Kidney (tissue), 13 donors: ENCODE measurements at regions not wholly inside any gene's neighbourhood (a gene's known extent, or its start where the extent isn't known, plus 50 kb on each side); places are given as distances from the start of the nearest gene placed in this dataset.

ENCODE experiments used
- DNase-seq, 5 donors: peaks; one replicate each; pipeline ENCODE4 v3.0.0-alpha.2; 2013 to 2020
- FAIRE-seq: peaks from 2 replicates; lab custom pipeline; 2012; peaks lifted over from hg19 to GRCh38; lab: Jason Lieb, UNC
- H3K27ac ChIP-seq, 2 donors: one replicate each; pipeline ENCODE4 v1.7.0; 2013; ENCODE audit warnings: low read depth in 2 of 2, low read length in 2 of 2, inconsistent platforms in 1 of 2
- H3K27me3 ChIP-seq: one replicate; pipeline ENCODE4 v1.7.1; 2013; ENCODE audit warnings: low read length, inconsistent platforms; ENCODE audit not compliant: control insufficient read depth, insufficient read depth
- H3K36me3 ChIP-seq, 3 donors: one replicate each; pipeline versions ENCODE4 v1.7.0 to v1.7.1; 2013; ENCODE audit warnings: low read length in 3 of 3, control low read depth in 1 of 3, inconsistent platforms in 1 of 3; ENCODE audit not compliant: insufficient read depth in 3 of 3, control insufficient read depth in 2 of 3
- H3K4me1 ChIP-seq, 3 donors: one replicate each; pipeline versions ENCODE4 v1.7.0 to v1.7.1; 2013; ENCODE audit warnings: low read length in 3 of 3, inconsistent platforms in 1 of 3, low read depth in 1 of 3; ENCODE audit not compliant: control insufficient read depth in 2 of 3, insufficient read depth in 2 of 3
- H3K4me3 ChIP-seq, 3 donors: one replicate each; pipeline versions ENCODE4 v1.7.0 to v1.8.1; 2013; ENCODE audit warnings: low read length in 3 of 3, control low read depth in 1 of 3, inconsistent platforms in 1 of 3
- H3K9ac ChIP-seq, 3 donors: one replicate each; pipeline versions ENCODE4 v1.7.0 to v1.7.1; 2013; ENCODE audit warnings: low read length in 3 of 3, control low read depth in 1 of 3, inconsistent platforms in 1 of 3
- H3K9me3 ChIP-seq, 3 donors: one replicate each; pipeline versions ENCODE4 v1.7.0 to v1.7.1; 2013; ENCODE audit warnings: low read length in 3 of 3, control low read depth in 1 of 3, inconsistent platforms in 1 of 3; ENCODE audit not compliant: control insufficient read depth in 2 of 3, insufficient read depth in 1 of 3
- CTCF ChIP-seq: IDR thresholded peaks from 3 replicates; pipeline ENCODE4 v1.5.1; 2012; ENCODE audit warnings: mild to moderate bottlenecking, moderate library complexity, borderline replicate concordance; ENCODE audit not compliant: insufficient read depth; ENCODE audit errors: extremely low read depth
- intact Hi-C: fragments of 100-400 bp; cut with DNase I; formaldehyde crosslinking; loops from one replicate; pipeline ENCODE4 v1.11.1; 2022
- donor health status: control.
- donor health status: control.
- donor health status: control.
- donor health status: control.
- donor health status: control.
- donor health status: DM: yes; HTN: yes; CAD: no.
- donor health status: Normal renal cell carcinoma (clear cell type).

GRCh38 chr3:106839576-106840280 lies 537.5 kb upstream of the CCDC54 start:
- no peak overlapping the region for H3K4me3 ChIP-seq
- intact Hi-C loops = no loop called here
- no peak overlapping the region for H3K9ac ChIP-seq

GRCh38 chr3:106840319-106840718 lies 536.9 kb upstream of the CCDC54 start:
- DNase-seq (no peak), FAIRE-seq (no peak)
- no peak overlapping the region for H3K4me3 ChIP-seq
- no peak overlapping the region for H3K27ac ChIP-seq
- H3K36me3 ChIP-seq = no peaks in the 10 kb centered on the region
- no peak for TF ChIP-seq CTCF
- no peak overlapping the region for H3K9ac ChIP-seq
- H3K27me3 ChIP-seq = no peaks in the 10 kb centered on the region
- no peaks in the 10 kb centered on the region for H3K9me3 ChIP-seq
- intact Hi-C loops = no loop called here
- H3K4me1 ChIP-seq = no peaks in the 10 kb centered on the region

More at GRCh38 chr3:106839576-106840280, 537.5 kb upstream of the CCDC54 start:
- DNase-seq (no peak), FAIRE-seq (no peak)
- Histone ChIP-seq H3K4me1 (no peaks in the 10 kb centered on the region), H3K9me3 (no peaks in the 10 kb centered on the region), H3K27me3 (no peaks in the 10 kb centered on the region), H3K36me3 (no peaks in the 10 kb centered on the region), H3K27ac (no peak overlapping the region)
- TF ChIP-seq CTCF = no peak

GRCh38 chr3:106842151-106842550 lies 535.1 kb upstream of the CCDC54 start:
- Histone ChIP-seq H3K9ac (no peak overlapping the region), H3K9me3 (no peaks in the 10 kb centered on the region), H3K4me1 (no peaks in the 10 kb centered on the region), H3K36me3 (no peaks in the 10 kb centered on the region), H3K4me3 (no peak overlapping the region), H3K27ac (no peak overlapping the region), H3K27me3 (no peaks in the 10 kb centered on the region)
- intact Hi-C loops = no loop called here
- TF ChIP-seq CTCF = no peak
- FAIRE-seq (no peak), DNase-seq (no peak)

GRCh38 chr3:106844638-106845037 lies 532.6 kb upstream of the CCDC54 start:
- intact Hi-C loops = no loop called here

More at GRCh38 chr3:106844638-106845037, 532.6 kb upstream of the CCDC54 start:
- H3K9ac ChIP-seq = no peak overlapping the region
- no peak overlapping the region for H3K4me3 ChIP-seq
- no peak for TF ChIP-seq CTCF
- FAIRE-seq = no peak
- no peaks in the 10 kb centered on the region for H3K4me1 ChIP-seq
- no peak for DNase-seq
- H3K27me3 ChIP-seq = no peaks in the 10 kb centered on the region
- H3K27ac ChIP-seq = no peak overlapping the region
- H3K36me3 ChIP-seq = no peaks in the 10 kb centered on the region
- no peaks in the 10 kb centered on the region for H3K9me3 ChIP-seq
